ENCODE measurements at regions not wholly inside any gene's neighbourhood (a gene's known extent, or its start where the extent isn't known, plus 50 kb on each side); places are given as distances from the start of the nearest gene placed in this dataset.

- intact Hi-C loops (cut with micrococcal nuclease), result no loop called here
- Histone ChIP-seq H3K36me3 (no peaks in the 10 kb centered on the region), H3K27ac (replicated peaks) (no peak overlapping the region), H3K4me3 (no peak overlapping the region), H3K9me3 (replicated peaks) (peaks cover 29% of the 10 kb centered on the region), H3K4me1 (no peaks in the 10 kb centered on the region), H3K27me3 (ENCODE audit: low read depth) (no peaks in the 10 kb centered on the region)
- DNase-seq, result no peak
- TF ChIP-seq CTCF (IDR thresholded peaks at IDR 0.05; ENCODE audit: borderline replicate concordance), result no peak
Observed at GRCh38 chr16:76038097-76038496, 239.1 kb upstream of the CNTNAP4 start.

GRCh38 chr16:76052725-76053124 lies 224.5 kb upstream of the CNTNAP4 start:
- Histone ChIP-seq H3K36me3 (no peaks in the 10 kb centered on the region), H3K27ac (replicated peaks) (no peak overlapping the region), H3K4me1 (no peaks in the 10 kb centered on the region), H3K27me3 (ENCODE audit: low read depth) (no peaks in the 10 kb centered on the region), H3K9me3 (replicated peaks) (peaks cover 38% of the 10 kb centered on the region), H3K4me3 (no peak overlapping the region)
- no peak for DNase-seq
- intact Hi-C loops (cut with micrococcal nuclease), result no loop called here
- TF ChIP-seq CTCF (IDR thresholded peaks at IDR 0.05; ENCODE audit: borderline replicate concordance), result no peak

GRCh38 chr16:76059186-76059585 lies 218.0 kb upstream of the CNTNAP4 start:
- TF ChIP-seq CTCF (IDR thresholded peaks at IDR 0.05; ENCODE audit: borderline replicate concordance), result no peak

GRCh38 chr16:76059701-76060100 lies 217.5 kb upstream of the CNTNAP4 start:
- Histone ChIP-seq H3K36me3 (no peaks in the 10 kb centered on the region), H3K27ac (replicated peaks) (no peak overlapping the region), H3K4me1 (no peaks in the 10 kb centered on the region), H3K9me3 (replicated peaks) (no peaks in the 10 kb centered on the region), H3K4me3 (no peak overlapping the region), H3K27me3 (ENCODE audit: low read depth) (peaks cover 6% of the 10 kb centered on the region)
- DNase-seq, result no peak
- TF ChIP-seq CTCF (IDR thresholded peaks at IDR 0.05; ENCODE audit: borderline replicate concordance), result no peak
- intact Hi-C loops (cut with micrococcal nuclease), result no loop called here

More at GRCh38 chr16:76059186-76059585, 218.0 kb upstream of the CNTNAP4 start:
- intact Hi-C loops (cut with micrococcal nuclease), result no loop called here
- Histone ChIP-seq H3K27ac (replicated peaks) (no peak overlapping the region), H3K36me3 (no peaks in the 10 kb centered on the region), H3K4me1 (no peaks in the 10 kb centered on the region), H3K27me3 (ENCODE audit: low read depth) (peaks cover 6% of the 10 kb centered on the region), H3K9me3 (replicated peaks) (no peaks in the 10 kb centered on the region), H3K4me3 (no peak overlapping the region)
- DNase-seq, result no peak

- no peaks in the 10 kb centered on the region for H3K4me1 ChIP-seq
- no peak for TF ChIP-seq CTCF (IDR thresholded peaks at IDR 0.05; ENCODE audit: borderline replicate concordance)
- peaks cover 9% of the 10 kb centered on the region for H3K9me3 ChIP-seq (replicated peaks)
- no peak overlapping the region for H3K4me3 ChIP-seq
- no peaks in the 10 kb centered on the region for H3K36me3 ChIP-seq
- intact Hi-C loops (cut with micrococcal nuclease), result no loop called here
- H3K27me3 ChIP-seq (ENCODE audit: low read depth), result no peaks in the 10 kb centered on the region
- no peak overlapping the region for H3K27ac ChIP-seq (replicated peaks)
- DNase-seq, result no peak
Observed at GRCh38 chr16:76071690-76072089, 205.5 kb upstream of the CNTNAP4 start.

- no peak for DNase-seq
- Histone ChIP-seq H3K9me3 (replicated peaks) (no peaks in the 10 kb centered on the region), H3K4me1 (no peaks in the 10 kb centered on the region), H3K27ac (replicated peaks) (no peak overlapping the region), H3K27me3 (ENCODE audit: low read depth) (no peaks in the 10 kb centered on the region), H3K36me3 (no peaks in the 10 kb centered on the region), H3K4me3 (no peak overlapping the region)
- intact Hi-C loops (cut with micrococcal nuclease), result no loop called here
- no peak for TF ChIP-seq CTCF (IDR thresholded peaks at IDR 0.05; ENCODE audit: borderline replicate concordance)
Observed at GRCh38 chr16:76081967-76082366, 195.2 kb upstream of the CNTNAP4 start.

Measured in left ventricle myocardium inferior (tissue), 1 donor.